ENCODE measurements at regions not wholly inside any gene's neighbourhood (a gene's known extent, or its start where the extent isn't known, plus 50 kb on each side); places are given as distances from the start of the nearest gene placed in this dataset.

- Mint-ChIP-seq H3K27ac (no peak overlapping the region), H3K9me3 (ENCODE audit: insufficient read depth) (peaks cover 4% of the 10 kb centered on the region), H3K4me1 (no peaks in the 10 kb centered on the region), H3K4me3 (no peak overlapping the region), H3K27me3 (no peaks in the 10 kb centered on the region)
- Histone ChIP-seq H3K4me2 (replicated peaks; ENCODE audit: low read depth, low read length, poor library complexity, severe bottlenecking) (no peak overlapping the region), H3K27ac (ENCODE audit: low read length in 2 of 2) (no peak overlapping the region), H3K36me3 (replicated peaks in 1 of 2; ENCODE audit: control extremely low read depth in 1 of 2, control insufficient read depth in 1 of 2, extremely low read depth in 1 of 2, insufficient read depth in 2 of 2, low read length in 1 of 2) (no peaks in the 10 kb centered on the region), H3K4me3 (ENCODE audit: control extremely low read depth in 1 of 5, extremely low read depth in 1 of 5, insufficient read depth in 1 of 5, low read depth in 2 of 5, low read length in 4 of 5) (no peak overlapping the region), H3K9ac (ENCODE audit: low read length) (no peak overlapping the region), H3K9me3 (ENCODE audit: control extremely low read depth in 1 of 3, control insufficient read depth in 2 of 3, insufficient read depth in 1 of 3, low read length in 2 of 3) (peaks cover 0 to 2% (median 0%) of the 10 kb centered on the region in 3 donors), H2AFZ (ENCODE audit: insufficient read depth, low read depth, low read length, poor library complexity, severe bottlenecking) (no peak overlapping the region), H3K4me1 (ENCODE audit: control insufficient read depth in 2 of 2, insufficient read depth in 2 of 2, low read length in 2 of 2) (no peaks in the 10 kb centered on the region), H3K79me2 (ENCODE audit: control insufficient read depth, insufficient read depth, low read length) (no peaks in the 10 kb centered on the region), H4K20me1 (ENCODE audit: control insufficient read depth, insufficient read depth, low read length, poor library complexity, severe bottlenecking) (no peaks in the 10 kb centered on the region), H3K27me3 (replicated peaks in 1 of 4; ENCODE audit: control extremely low read depth in 1 of 4, control insufficient read depth in 3 of 4, insufficient read depth in 4 of 4, low read length in 3 of 4) (no peaks in the 10 kb centered on the region)
- POLR2A ChIA-PET = no interaction called here
- no peak for TF ChIP-seq EZH2 (IDR thresholded peaks at IDR 0.05; ENCODE audit: borderline replicate concordance, insufficient read depth, low read depth, low read length, poor library complexity, severe bottlenecking)
- TF ChIP-seq, protein P1, sequence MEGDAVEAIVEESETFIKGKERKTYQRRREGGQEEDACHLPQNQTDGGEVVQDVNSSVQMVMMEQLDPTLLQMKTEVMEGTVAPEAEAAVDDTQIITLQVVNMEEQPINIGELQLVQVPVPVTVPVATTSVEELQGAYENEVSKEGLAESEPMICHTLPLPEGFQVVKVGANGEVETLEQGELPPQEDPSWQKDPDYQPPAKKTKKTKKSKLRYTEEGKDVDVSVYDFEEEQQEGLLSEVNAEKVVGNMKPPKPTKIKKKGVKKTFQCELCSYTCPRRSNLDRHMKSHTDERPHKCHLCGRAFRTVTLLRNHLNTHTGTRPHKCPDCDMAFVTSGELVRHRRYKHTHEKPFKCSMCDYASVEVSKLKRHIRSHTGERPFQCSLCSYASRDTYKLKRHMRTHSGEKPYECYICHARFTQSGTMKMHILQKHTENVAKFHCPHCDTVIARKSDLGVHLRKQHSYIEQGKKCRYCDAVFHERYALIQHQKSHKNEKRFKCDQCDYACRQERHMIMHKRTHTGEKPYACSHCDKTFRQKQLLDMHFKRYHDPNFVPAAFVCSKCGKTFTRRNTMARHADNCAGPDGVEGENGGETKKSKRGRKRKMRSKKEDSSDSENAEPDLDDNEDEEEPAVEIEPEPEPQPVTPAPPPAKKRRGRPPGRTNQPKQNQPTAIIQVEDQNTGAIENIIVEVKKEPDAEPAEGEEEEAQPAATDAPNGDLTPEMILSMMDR (IDR thresholded peaks at IDR 0.05) = no peak
- CTCF ChIA-PET = no interaction called here
- WGBS (ENCODE audit: insufficient coverage) = no CpG with 5 or more reads among the region's 1 CpG
- DNase-seq = no peak
- intact Hi-C loops (cut with micrococcal nuclease) = no loop called here
- ATAC-seq (ENCODE audit: low read depth) = no peak
These were observed 482.5 kb downstream of the SUCLA2 start for GRCh38 chr13:47518530-47518929.

GRCh38 chr13:47511647-47512046 is 489.4 kb downstream of the SUCLA2 start:
- TF ChIP-seq, protein P1 (IDR thresholded peaks at IDR 0.05) = no peak
- no peak for TF ChIP-seq EZH2 (IDR thresholded peaks at IDR 0.05; ENCODE audit: borderline replicate concordance, insufficient read depth, low read depth, low read length, poor library complexity, severe bottlenecking)
- Mint-ChIP-seq H3K27me3 (no peaks in the 10 kb centered on the region), H3K27ac (no peak overlapping the region), H3K4me3 (no peak overlapping the region), H3K4me1 (no peaks in the 10 kb centered on the region), H3K9me3 (ENCODE audit: insufficient read depth) (peaks cover 2% of the 10 kb centered on the region)
- Histone ChIP-seq H3K27ac (ENCODE audit: low read length in 2 of 2) (no peak overlapping the region), H3K4me3 (ENCODE audit: control extremely low read depth in 1 of 5, extremely low read depth in 1 of 5, insufficient read depth in 1 of 5, low read depth in 2 of 5, low read length in 4 of 5) (no peak overlapping the region), H2AFZ (ENCODE audit: insufficient read depth, low read depth, low read length, poor library complexity, severe bottlenecking) (no peak overlapping the region), H3K36me3 (replicated peaks in 1 of 2; ENCODE audit: control extremely low read depth in 1 of 2, control insufficient read depth in 1 of 2, extremely low read depth in 1 of 2, insufficient read depth in 2 of 2, low read length in 1 of 2) (no peaks in the 10 kb centered on the region), H3K27me3 (replicated peaks in 1 of 4; ENCODE audit: control extremely low read depth in 1 of 4, control insufficient read depth in 3 of 4, insufficient read depth in 4 of 4, low read length in 3 of 4) (no peaks in the 10 kb centered on the region), H3K79me2 (ENCODE audit: control insufficient read depth, insufficient read depth, low read length) (no peaks in the 10 kb centered on the region), H3K9ac (ENCODE audit: low read length) (no peak overlapping the region), H3K4me2 (replicated peaks; ENCODE audit: low read depth, low read length, poor library complexity, severe bottlenecking) (no peak overlapping the region), H3K4me1 (ENCODE audit: control insufficient read depth in 2 of 2, insufficient read depth in 2 of 2, low read length in 2 of 2) (no peaks in the 10 kb centered on the region), H3K9me3 (ENCODE audit: control extremely low read depth in 1 of 3, control insufficient read depth in 2 of 3, insufficient read depth in 1 of 3, low read length in 2 of 3) (peaks cover 0 to 2% (median 0%) of the 10 kb centered on the region in 3 donors), H4K20me1 (ENCODE audit: control insufficient read depth, insufficient read depth, low read length, poor library complexity, severe bottlenecking) (no peaks in the 10 kb centered on the region)
- ChIA-PET CTCF (no interaction called here), POLR2A (no interaction called here)
- no CpG with 5 or more reads among the region's 1 CpG for WGBS (ENCODE audit: insufficient coverage)
- intact Hi-C loops (cut with micrococcal nuclease) = no loop called here
- no peak for DNase-seq
- no peak for ATAC-seq (ENCODE audit: low read depth)

Measured in B cell (primary cell).